Nephron progenitor cell (in vitro differentiated cells): ENCODE measurements at regions not wholly inside any gene's neighbourhood (a gene's known extent, or its start where the extent isn't known, plus 50 kb on each side); places are given as distances from the start of the nearest gene placed in this dataset.

ENCODE experiments used
- DNase-seq: peaks from one replicate; pipeline ENCODE4 v3.0.0; 2021
- H3K27ac Mint-ChIP-seq: 2 replicates; pipeline ENCODE4 v1.8.0; 2021; ENCODE audit warnings: mild to moderate bottlenecking, moderate library complexity, mixed read lengths
- H3K27me3 Mint-ChIP-seq: 2 replicates; pipeline ENCODE4 v1.8.0; 2021; ENCODE audit warnings: mild to moderate bottlenecking, low read depth, mixed read lengths; ENCODE audit not compliant: poor library complexity
- H3K36me3 Mint-ChIP-seq: 2 replicates; pipeline ENCODE4 v1.8.0; 2021; ENCODE audit warnings: low read depth, mixed read lengths
- H3K4me1 Mint-ChIP-seq: 2 replicates; pipeline ENCODE4 v1.8.0; 2021; ENCODE audit warnings: mixed read lengths
- H3K4me3 Mint-ChIP-seq: 2 replicates; pipeline ENCODE4 v1.8.0; 2021; ENCODE audit warnings: mild to moderate bottlenecking, moderate library complexity, mixed read lengths
- H3K9me3 Mint-ChIP-seq: 2 replicates; pipeline ENCODE4 v1.8.0; 2021; ENCODE audit warnings: mild to moderate bottlenecking, moderate library complexity, mixed read lengths
- TF ChIP-seq, protein P1 (sequence below): fragments of 200-600 bp; sonication (generic); IDR thresholded peaks from 2 replicates; pipeline ENCODE4 v1.5.0; 2021; ENCODE audit warnings: antibody characterized with exemption

DNA sequence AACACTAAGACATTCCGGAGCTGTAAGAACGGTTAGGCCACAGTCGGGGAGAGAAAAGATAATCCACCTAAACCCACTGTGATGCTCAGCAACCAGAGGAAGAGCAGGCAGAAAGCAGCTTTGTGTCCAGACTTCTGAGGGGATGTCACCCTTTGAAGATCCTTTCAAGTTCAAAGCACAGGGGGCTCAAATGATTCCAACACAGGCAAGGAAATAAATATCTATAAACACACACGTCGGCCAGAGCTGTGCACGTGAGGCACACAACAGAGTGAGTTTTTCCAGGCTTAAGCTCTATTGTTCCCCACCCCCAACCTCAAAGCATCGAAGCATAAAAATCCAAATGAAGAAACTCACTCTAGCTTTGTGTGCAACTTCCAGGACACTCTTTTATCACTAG is 479.0 kb downstream of the DISC1 start:
- TF ChIP-seq, protein P1, sequence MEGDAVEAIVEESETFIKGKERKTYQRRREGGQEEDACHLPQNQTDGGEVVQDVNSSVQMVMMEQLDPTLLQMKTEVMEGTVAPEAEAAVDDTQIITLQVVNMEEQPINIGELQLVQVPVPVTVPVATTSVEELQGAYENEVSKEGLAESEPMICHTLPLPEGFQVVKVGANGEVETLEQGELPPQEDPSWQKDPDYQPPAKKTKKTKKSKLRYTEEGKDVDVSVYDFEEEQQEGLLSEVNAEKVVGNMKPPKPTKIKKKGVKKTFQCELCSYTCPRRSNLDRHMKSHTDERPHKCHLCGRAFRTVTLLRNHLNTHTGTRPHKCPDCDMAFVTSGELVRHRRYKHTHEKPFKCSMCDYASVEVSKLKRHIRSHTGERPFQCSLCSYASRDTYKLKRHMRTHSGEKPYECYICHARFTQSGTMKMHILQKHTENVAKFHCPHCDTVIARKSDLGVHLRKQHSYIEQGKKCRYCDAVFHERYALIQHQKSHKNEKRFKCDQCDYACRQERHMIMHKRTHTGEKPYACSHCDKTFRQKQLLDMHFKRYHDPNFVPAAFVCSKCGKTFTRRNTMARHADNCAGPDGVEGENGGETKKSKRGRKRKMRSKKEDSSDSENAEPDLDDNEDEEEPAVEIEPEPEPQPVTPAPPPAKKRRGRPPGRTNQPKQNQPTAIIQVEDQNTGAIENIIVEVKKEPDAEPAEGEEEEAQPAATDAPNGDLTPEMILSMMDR: no peak
- Mint-ChIP-seq H3K36me3 (no peaks in the 10 kb centered on the region), H3K27me3 (no peaks in the 10 kb centered on the region), H3K4me1 (peaks cover 32% of the 10 kb centered on the region), H3K4me3 (no peak overlapping the region), H3K27ac (no peak overlapping the region), H3K9me3 (peaks cover 10% of the 10 kb centered on the region)
- DNase-seq: no peak

DNA sequence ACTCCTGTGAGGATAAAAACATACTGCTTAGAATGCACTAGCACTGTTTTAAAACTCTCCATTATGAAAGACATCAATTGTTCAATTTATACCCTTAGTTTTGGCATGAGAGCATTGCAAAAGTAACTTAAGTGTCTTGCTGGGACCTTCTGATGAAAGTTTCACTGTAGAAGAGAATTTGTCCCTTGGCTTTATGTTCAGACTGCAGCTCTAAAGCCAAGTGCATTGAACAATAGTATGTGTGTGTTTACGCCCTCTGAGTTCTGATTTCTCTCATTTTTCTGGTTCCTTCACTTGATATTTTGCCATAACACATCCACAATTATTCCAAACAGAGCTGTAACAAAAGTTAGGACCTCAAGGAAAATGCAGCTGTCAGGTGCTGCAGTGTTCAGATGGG is 474.6 kb downstream of the DISC1 start:
- DNase-seq: no peak
- Mint-ChIP-seq H3K9me3 (peaks cover 32% of the 10 kb centered on the region), H3K4me3 (no peak overlapping the region), H3K4me1 (peaks cover 11% of the 10 kb centered on the region), H3K27ac (no peak overlapping the region), H3K27me3 (peaks cover 7% of the 10 kb centered on the region), H3K36me3 (peaks cover 10% of the 10 kb centered on the region)
- TF ChIP-seq, protein P1: no peak

DNA sequence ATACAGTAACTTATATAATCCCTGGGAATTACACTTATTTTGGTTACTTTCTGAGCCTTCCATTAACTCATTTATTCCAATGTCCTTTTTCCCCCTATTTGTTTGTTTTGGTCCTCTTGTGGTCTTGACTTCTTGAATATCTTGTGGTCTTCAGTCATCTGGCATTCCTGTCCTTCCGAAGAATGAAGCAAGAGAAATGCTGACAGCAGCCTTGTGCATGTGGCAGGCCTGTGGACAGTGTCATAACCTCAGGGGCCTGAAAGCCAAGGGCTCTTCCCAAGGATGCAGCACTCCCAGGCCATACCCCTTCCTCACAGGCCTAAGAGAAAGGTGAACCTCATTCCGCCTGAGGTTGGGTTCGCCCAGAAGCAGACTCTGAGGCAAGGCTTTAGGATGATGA is 470.2 kb downstream of the DISC1 start:
- Mint-ChIP-seq H3K9me3 (peaks cover 32% of the 10 kb centered on the region), H3K36me3 (peaks cover 10% of the 10 kb centered on the region), H3K27ac (no peak overlapping the region), H3K27me3 (peaks cover 19% of the 10 kb centered on the region), H3K4me1 (no peaks in the 10 kb centered on the region), H3K4me3 (no peak overlapping the region)
- TF ChIP-seq, protein P1: no peak
- no peak for DNase-seq
